ENCODE measurements at regions not wholly inside any gene's neighbourhood (a gene's known extent, or its start where the extent isn't known, plus 50 kb on each side); places are given as distances from the start of the nearest gene placed in this dataset.

GRCh38 chr9:81384911-81385310 is 304.4 kb downstream of the TLE1 start:
- ChIA-PET CTCF (ENCODE audit: low intra/inter-chr PET ratio, low total read pairs) (no interaction called here), POLR2A (no interaction called here)
- Histone ChIP-seq H3K79me2 (ENCODE audit: insufficient read depth, low read length) (no peaks in the 10 kb centered on the region), H3K4me1 (ENCODE audit: insufficient read depth, low read length) (no peaks in the 10 kb centered on the region), H3K27me3 (ENCODE audit: control insufficient read depth in 1 of 2, insufficient read depth in 2 of 2, low read length in 2 of 2) (peaks cover 0 to 3% of the 10 kb centered on the region in 2 experiments; a peak in 2 of 5 replicates), H2AFZ (ENCODE audit: low read length) (no peak overlapping the region), H3K36me3 (replicated peaks in 1 of 2; ENCODE audit: control insufficient read depth in 1 of 2, insufficient read depth in 2 of 2, low read length in 2 of 2) (no peaks in the 10 kb centered on the region), H4K20me1 (ENCODE audit: insufficient read depth, low read length) (no peaks in the 10 kb centered on the region), H3K9me3 (ENCODE audit: low read length) (no peaks in the 10 kb centered on the region), H3K4me3 (replicated peaks in 1 of 3; ENCODE audit: insufficient read depth in 1 of 3, low read depth in 2 of 3, low read length in 3 of 3) (no peak overlapping the region), H3K4me2 (ENCODE audit: low read depth, low read length) (no peak overlapping the region), H3K27ac (ENCODE audit: extremely low read length, insufficient read depth, low read length) (no peak overlapping the region), H3K9ac (ENCODE audit: insufficient read depth, low read depth, low read length) (no peak overlapping the region)
- DNase-seq (ENCODE audit: low spot score) = no peak
- 11% methylated on average over 3 of the region's 3 CpGs for WGBS (ENCODE audit: low lambda C conversion rate)
- intact Hi-C loops (cut with micrococcal nuclease; ENCODE audit: unreplicated experiment) (loop anchor here (5.0 kb wide), 1 partner anchor 377 kb away; no protein-coding TSS in a partner anchor), in situ Hi-C loops (cut with HindIII; ENCODE audit: extremely low pct_ligation_motif_present, low pct_unique_long_range_greater_than_20kb) (no loop called here)
- TF ChIP-seq, protein P1, sequence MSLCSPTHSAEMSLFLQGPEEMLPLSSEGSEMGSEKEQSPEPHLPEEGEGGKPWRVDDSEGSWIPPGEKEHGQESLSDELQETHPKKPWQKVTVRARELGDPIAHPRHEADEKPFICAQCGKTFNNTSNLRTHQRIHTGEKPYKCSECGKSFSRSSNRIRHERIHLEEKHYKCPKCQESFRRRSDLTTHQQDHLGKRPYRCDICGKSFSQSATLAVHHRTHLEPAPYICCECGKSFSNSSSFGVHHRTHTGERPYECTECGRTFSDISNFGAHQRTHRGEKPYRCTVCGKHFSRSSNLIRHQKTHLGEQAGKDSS (CRISPR knock-in tag; IDR thresholded peaks at IDR 0.05; ENCODE audit: borderline replicate concordance, low read depth) = no peak
- TF ChIP-seq ZBTB49 (CRISPR knock-in tag; IDR thresholded peaks at IDR 0.05; ENCODE audit: borderline replicate concordance) (no peak), ZNF143 (CRISPR knock-in tag; IDR thresholded peaks at IDR 0.05) (no peak), ZNF441 (CRISPR knock-in tag; IDR thresholded peaks at IDR 0.05; ENCODE audit: borderline replicate concordance) (no peak), REL (CRISPR knock-in tag; conservative IDR thresholded peaks at IDR 0.05) (no peak), ZNF282 (IDR thresholded peaks at IDR 0.05; ENCODE audit: partially characterized antibody) (no peak), RNF2 (conservative IDR thresholded peaks at IDR 0.05; ENCODE audit: low read depth) (no peak), NFE2 (CRISPR knock-in tag; IDR thresholded peaks at IDR 0.05) (no peak), TOE1 (CRISPR knock-in tag; IDR thresholded peaks at IDR 0.05) (no peak), ZNF354B (CRISPR knock-in tag; IDR thresholded peaks at IDR 0.05) (no peak), ZNF326 (CRISPR knock-in tag; IDR thresholded peaks at IDR 0.05; ENCODE audit: borderline replicate concordance) (no peak), RARA (CRISPR knock-in tag; IDR thresholded peaks at IDR 0.05) (no peak), U2AF1 (optimal IDR thresholded peaks at IDR 0.05; ENCODE audit: low read depth, low read length) (no peak)
- no peak for FAIRE-seq
- BruUV-seq (replicated peaks) = no TSS peak
- no peak for ATAC-seq
